ENCODE measurements at regions not wholly inside any gene's neighbourhood (a gene's known extent, or its start where the extent isn't known, plus 50 kb on each side); places are given as distances from the start of the nearest gene placed in this dataset.

- DNase-seq (ENCODE audit: low spot score) = no peak
Observed at GRCh38 chr2:129768036-129768386, 211.5 kb upstream of the RAB6C start.

DNA sequence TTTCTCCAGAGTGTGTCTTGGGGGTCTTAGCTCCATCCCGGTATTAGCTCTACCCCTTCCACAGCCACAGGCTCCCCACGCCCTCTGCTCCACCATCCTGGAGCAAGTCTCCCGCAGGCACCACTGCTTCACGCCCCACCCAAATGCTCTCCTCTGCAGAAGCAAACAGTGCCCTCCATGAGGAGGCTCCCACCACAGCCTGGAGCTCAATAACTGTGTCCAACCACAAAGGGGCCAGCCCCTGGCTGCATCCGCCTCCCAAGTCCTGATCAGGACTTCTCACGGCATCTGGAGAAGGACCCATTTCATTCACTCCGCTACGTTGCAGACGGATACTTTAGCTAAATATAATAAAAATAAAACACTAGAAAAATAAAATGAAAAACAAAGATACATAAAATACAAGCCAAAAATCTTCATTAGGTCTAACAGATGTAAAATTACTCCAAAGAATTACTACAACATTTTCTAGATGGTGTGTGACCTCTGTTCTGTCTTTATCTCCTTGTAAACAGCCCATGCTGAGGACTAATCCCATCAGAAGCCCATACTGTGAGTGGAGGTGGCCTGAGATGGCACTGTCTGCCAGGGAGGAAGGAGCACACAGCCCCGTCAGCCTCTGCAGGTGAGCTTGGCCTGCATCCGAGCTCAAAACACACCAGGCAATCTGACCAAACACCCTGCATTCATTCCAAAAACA is 210.8 kb upstream of the RAB6C start:
- DNase-seq (ENCODE audit: low spot score) = no peak

DNA sequence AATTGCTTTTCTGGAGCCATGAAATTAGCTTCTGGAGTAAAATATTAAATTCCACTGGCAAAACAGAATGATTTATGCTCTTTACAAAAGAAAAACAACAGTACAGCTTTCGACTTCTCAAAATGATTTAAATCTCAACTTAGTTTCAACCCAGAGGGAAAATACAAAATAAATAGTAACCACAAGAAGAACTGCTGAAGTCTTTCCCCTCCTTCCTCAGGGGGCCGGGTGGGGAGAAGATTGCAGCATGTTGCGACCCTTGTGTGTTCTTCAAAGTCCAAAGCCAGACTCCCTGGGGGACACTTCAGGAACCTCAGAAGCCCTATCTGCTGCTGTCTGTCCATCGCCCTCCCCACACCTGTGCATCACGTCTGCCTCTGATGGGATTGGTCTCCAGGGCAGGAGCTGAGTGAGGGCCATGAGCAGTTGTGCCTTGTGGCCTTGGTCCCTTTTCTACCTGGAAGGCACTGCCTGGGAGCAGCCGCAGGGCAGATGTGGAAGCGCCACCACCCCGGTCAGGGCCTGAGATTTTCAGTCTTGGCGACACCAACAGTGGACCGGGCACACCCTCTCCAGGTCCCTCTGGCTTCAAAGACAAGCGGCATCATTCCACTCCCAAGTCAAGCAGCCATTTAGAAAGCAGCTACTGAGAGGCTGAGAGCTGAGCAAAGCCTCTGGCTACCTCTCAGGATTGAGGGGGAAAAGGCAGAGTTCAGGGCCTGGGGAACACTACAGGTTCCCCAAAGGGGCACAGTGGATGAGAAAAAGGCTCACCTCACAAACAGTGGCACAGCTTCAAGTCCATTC is 210.1 kb upstream of the RAB6C start:
- DNase-seq (ENCODE audit: low spot score) = no peak

DNA sequence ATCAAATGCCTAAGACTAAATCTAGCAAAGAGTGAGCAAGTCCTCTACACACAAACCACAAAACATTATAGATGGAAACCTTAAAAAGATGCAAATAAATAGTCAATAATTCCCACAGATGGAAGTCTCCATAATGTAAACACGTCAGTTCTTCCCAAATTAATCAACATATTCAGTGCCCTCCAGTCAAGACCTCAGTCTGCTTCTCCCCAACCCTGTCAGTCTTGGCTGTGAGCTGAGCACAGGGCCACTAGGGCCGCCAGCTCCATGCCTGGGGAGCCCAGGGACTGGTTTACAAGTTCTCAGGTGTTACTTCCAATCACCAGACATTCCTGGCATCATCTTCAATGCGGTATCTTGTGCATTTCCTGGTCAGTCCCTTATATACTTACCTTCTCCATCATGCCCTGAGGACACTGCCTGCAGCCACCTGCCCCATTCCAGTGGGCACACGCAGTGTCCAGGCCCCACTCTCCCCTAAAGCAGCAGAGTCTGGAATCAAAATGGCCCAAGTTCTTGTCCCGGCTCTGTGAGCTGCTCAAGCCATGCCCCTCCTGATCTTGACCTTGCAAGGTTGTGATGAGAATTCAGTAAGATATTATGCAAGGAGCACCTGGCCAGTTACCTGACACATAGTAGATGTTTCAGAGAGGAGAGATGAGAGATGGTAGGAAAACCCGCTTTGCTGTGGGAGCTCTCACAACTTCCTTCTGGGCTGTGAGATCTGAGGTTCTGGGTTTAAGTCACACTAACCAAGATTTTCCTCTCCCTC is 207.9 kb upstream of the RAB6C start:
- no peak for DNase-seq (ENCODE audit: low spot score)

DNA sequence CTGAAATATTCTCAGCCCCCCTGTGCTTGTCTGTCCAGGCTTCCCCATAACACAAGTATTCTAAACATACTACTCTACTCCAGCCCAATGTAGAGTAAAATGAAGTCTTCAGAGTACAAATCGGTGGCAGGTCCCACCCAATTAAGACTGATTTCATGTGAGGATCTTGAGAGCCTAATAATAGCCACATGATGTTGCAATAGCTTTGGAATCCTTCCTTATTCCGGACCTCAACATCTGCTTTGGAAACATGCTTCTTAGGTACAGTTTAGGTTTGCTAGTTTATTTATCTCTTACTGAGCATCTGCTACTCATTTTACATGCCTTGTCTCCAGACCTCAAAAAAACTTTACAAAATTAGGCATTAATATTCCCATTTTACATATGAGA is 207.3 kb upstream of the RAB6C start:
- DNase-seq (ENCODE audit: low spot score) = no peak

GRCh38 chr2:129775952-129776653 is 203.4 kb upstream of the RAB6C start:
- DNase-seq (ENCODE audit: low spot score) = no peak

DNA sequence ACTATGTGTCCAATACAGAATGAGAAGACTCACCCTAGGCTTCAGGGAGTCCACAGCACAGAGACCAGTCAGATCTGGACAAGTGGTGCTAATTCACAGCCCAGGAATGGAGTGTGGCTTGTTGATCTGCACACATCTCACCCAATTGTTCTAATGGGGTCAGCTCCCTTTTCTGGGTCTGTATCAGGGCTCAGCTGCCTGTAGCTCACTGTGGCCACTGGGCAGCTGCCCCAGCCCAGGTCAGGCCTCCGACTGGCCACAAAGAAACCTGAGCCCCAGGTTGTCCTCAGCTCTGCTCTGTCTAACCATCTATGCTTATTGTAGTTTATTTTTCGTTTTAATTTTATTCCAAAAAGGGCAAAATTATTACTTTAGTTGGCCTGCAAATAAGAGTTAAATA is 202.3 kb upstream of the RAB6C start:
- no peak for DNase-seq (ENCODE audit: low spot score)

GRCh38 chr2:129777762-129778583 is 201.5 kb upstream of the RAB6C start:
- DNase-seq (ENCODE audit: low spot score) = no peak

DNA sequence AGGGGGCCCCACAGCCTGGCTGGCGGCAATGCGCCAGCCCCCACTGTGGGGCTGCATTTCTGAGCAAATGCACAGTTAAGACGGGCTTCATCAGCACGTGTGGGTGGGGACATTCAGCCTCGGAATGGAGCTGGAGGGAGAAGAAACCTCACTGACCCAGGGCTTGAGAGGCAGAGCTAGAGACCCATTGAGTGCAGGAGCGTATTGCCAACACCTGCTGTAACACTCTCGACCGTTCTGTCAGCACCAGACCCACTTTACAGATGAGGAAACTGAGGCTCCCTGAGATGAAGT is 200.9 kb upstream of the RAB6C start:
- DNase-seq (ENCODE audit: low spot score) = no peak

DNA sequence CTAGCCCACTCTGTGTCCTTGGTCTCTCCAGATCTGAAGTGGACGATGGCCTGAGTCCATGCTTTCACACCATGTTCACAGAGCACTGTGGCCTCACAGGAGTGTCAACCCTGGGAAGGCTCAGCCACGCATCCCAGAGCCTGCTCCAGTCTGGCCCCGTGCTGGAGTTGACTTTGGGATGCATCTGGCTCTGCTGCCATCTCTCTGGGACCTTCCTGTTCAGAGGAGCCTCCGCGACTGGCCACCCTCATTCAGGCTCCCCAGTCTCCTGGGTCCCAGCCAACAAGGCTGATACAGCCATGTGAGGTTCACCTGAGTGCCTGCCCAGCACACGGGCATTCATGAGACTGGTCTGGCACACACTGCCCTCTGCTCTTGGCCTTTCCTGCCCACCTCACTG is 199.7 kb upstream of the RAB6C start:
- no peak for DNase-seq (ENCODE audit: low spot score)

GRCh38 chr2:129780316-129781270 is 198.9 kb upstream of the RAB6C start:
- no peak for DNase-seq (ENCODE audit: low spot score)

DNA sequence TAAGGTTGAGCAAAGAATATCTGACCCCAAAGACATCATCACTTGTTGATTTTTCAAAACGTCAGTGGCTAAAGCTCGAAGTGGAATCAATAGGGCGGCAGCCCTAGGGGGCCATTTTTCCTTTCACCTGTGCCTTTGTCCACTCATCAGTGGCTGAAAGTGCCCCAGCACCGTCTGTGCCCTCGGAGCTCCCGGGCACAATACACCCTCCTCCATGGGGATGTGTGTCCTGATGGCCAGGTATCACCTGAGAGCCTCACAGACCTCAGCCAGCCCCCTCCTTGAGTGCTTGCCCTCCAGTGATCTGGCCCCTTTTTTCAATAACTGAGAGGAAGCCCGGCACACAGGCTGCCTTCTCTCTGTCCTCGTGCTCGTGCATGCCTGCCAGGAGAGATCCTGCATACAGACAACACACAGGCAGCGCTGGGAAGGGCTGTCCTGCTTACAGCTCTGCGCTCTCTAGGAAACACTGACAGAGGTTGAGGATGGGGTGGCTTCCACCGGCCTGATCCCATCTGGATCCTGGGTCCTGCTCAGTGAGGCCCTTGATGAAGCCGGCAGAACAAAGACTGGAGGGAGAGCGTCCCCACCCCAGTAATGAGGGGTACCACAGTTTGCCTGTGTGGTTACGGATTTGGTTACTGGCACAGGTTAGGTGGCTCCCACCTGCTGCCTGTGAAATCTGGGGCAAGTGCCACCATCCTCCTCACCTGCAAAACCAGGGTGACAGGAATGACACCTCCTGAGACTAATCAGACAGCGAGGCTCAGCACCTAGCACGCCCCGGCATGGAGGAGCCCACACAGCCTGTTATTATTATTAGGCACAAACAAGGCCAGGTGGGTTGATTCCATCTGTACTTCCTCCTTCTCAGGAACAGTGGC is 197.5 kb upstream of the RAB6C start:
- no peak for DNase-seq (ENCODE audit: low spot score)

- DNase-seq (ENCODE audit: low spot score) = no peak
Observed at GRCh38 chr2:129782633-129782990, 196.9 kb upstream of the RAB6C start.

DNA sequence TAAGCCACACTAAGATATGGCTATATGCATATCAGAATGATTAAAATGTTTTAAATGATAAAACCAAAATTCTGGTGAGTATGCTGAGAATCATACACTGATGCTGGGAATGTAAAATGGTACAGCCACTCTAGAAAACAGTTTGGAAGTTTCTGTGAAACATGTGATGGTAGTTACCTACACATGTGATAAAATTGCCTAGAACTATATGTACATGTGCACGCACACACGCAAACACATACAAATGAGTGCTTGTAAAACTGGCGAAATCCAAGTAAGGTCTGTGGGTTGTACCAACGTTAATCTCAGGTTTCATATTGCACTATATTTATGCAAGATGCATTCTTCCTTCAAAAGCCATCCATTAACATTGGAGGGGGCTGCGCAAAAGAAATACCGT is 195.0 kb upstream of the RAB6C start:
- DNase-seq (ENCODE audit: low spot score) = no peak

- no peak for DNase-seq (ENCODE audit: low spot score)
Observed at GRCh38 chr2:129791712-129792111, 187.8 kb upstream of the RAB6C start.

- no peak for DNase-seq (ENCODE audit: low spot score)
Observed at GRCh38 chr2:129793431-129793902, 186.0 kb upstream of the RAB6C start.

- no peak for DNase-seq (ENCODE audit: low spot score)
Observed at GRCh38 chr2:129794116-129794515, 185.3 kb upstream of the RAB6C start.

GRCh38 chr2:129794540-129794939 is 184.9 kb upstream of the RAB6C start:
- no peak for DNase-seq (ENCODE audit: low spot score)

DNA sequence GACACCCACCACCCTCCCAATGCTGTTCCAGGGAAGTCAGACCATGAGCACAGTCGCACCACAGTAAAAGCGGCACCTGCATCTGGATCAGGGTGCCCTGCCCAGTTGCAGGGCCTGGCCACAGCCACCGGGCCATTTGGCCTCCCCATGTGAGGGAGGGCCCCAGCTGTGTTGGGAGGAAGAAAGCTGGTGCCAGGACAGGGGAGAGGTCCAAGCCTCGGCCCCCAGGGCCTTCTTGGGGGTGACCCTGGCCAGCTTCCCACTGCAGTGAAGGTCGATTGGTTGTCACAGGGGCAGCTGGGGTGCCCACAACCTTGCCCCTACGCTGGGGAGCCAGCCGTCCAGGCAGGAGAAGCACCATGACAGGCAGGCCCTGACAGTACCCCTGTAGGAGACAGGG is 183.2 kb upstream of the RAB6C start:
- no peak for DNase-seq (ENCODE audit: low spot score)

Measured in activated CD4-positive, alpha-beta T cell treated with anti-CD3 and anti-CD28 coated beads, Interleukin-2, Interleukin-4, amounts not matched to agents 100 ng/mL and 50 ng/mL, durations not matched to agents 16 hours and 8 hours (primary cell).